ENCODE measurements at regions not wholly inside any gene's neighbourhood (a gene's known extent, or its start where the extent isn't known, plus 50 kb on each side); places are given as distances from the start of the nearest gene placed in this dataset.

DNA sequence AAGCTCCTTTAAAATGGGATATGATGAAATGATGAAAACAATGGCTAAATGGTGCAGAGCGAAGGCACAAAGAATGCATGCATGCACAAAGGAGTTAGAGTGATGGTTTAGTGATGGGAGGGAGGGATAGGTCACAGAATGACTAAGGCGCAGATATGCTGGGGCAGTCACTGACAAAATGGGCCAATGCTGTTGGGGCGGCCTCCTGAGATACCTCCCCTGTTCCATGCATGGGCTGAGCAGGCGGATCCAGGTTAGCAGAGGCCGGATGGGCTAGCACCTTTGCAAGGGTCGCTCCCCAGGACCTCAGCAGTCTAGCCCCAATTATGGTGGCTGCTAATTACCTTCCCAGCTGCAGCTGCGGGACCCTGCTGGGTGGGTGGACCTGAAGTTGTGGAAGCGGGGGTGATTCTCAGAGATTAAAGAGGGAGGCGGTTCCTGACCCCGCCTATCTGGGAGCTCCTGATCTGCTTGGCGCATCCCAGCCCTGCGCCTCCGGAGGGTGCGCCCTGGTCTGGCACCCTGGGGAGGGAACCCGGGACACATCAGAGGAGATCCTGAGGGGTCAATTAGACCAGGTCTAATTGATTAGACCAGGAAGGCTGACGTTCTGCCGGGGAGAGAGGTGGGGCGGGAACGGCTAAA, 175.0 kb downstream of the CYP26A1 start:
- H3K9ac ChIP-seq (ENCODE audit: low read length in 3 of 3), result no peak overlapping the region
- no peak for FAIRE-seq
- intact Hi-C loops (cut with DNase I), result no loop called here
- H3K27ac ChIP-seq (ENCODE audit: low read depth in 2 of 2, low read length in 2 of 2), result no peak overlapping the region
- TF ChIP-seq, protein P1, sequence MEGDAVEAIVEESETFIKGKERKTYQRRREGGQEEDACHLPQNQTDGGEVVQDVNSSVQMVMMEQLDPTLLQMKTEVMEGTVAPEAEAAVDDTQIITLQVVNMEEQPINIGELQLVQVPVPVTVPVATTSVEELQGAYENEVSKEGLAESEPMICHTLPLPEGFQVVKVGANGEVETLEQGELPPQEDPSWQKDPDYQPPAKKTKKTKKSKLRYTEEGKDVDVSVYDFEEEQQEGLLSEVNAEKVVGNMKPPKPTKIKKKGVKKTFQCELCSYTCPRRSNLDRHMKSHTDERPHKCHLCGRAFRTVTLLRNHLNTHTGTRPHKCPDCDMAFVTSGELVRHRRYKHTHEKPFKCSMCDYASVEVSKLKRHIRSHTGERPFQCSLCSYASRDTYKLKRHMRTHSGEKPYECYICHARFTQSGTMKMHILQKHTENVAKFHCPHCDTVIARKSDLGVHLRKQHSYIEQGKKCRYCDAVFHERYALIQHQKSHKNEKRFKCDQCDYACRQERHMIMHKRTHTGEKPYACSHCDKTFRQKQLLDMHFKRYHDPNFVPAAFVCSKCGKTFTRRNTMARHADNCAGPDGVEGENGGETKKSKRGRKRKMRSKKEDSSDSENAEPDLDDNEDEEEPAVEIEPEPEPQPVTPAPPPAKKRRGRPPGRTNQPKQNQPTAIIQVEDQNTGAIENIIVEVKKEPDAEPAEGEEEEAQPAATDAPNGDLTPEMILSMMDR (IDR thresholded peaks at IDR 0.05; ENCODE audit: borderline replicate concordance, extremely low read depth, insufficient read depth), result no peak
- no peak overlapping the region for H3K4me3 ChIP-seq (ENCODE audit: low read length in 3 of 3)
- DNase-seq, result no peak
- H3K9me3 ChIP-seq (ENCODE audit: control insufficient read depth in 2 of 3, insufficient read depth in 1 of 3, low read length in 3 of 3), result no peaks in the 10 kb centered on the region
- no peaks in the 10 kb centered on the region for H3K27me3 ChIP-seq (ENCODE audit: control insufficient read depth, insufficient read depth, low read length)
- no peaks in the 10 kb centered on the region for H3K36me3 ChIP-seq (ENCODE audit: control insufficient read depth in 2 of 3, insufficient read depth in 3 of 3, low read length in 3 of 3)
- no peaks in the 10 kb centered on the region for H3K4me1 ChIP-seq (ENCODE audit: control insufficient read depth in 2 of 3, insufficient read depth in 2 of 3, low read depth in 1 of 3, low read length in 3 of 3)

GRCh38 chr10:93250010-93250409, 176.3 kb downstream of the CYP26A1 start:
- DNase-seq (no peak), FAIRE-seq (no peak)
- no peak overlapping the region for H3K9ac ChIP-seq (ENCODE audit: low read length in 3 of 3)
- H3K36me3 ChIP-seq (ENCODE audit: control insufficient read depth in 2 of 3, insufficient read depth in 3 of 3, low read length in 3 of 3), result no peaks in the 10 kb centered on the region
- H3K9me3 ChIP-seq (ENCODE audit: control insufficient read depth in 2 of 3, insufficient read depth in 1 of 3, low read length in 3 of 3), result no peaks in the 10 kb centered on the region
- intact Hi-C loops (cut with DNase I), result no loop called here
- no peak overlapping the region for H3K4me3 ChIP-seq (ENCODE audit: low read length in 3 of 3)
- H3K4me1 ChIP-seq (ENCODE audit: control insufficient read depth in 2 of 3, insufficient read depth in 2 of 3, low read depth in 1 of 3, low read length in 3 of 3), result no peaks in the 10 kb centered on the region
- no peak overlapping the region for H3K27ac ChIP-seq (ENCODE audit: low read depth in 2 of 2, low read length in 2 of 2)
- TF ChIP-seq, protein P1 (IDR thresholded peaks at IDR 0.05; ENCODE audit: borderline replicate concordance, extremely low read depth, insufficient read depth), result no peak
- no peaks in the 10 kb centered on the region for H3K27me3 ChIP-seq (ENCODE audit: control insufficient read depth, insufficient read depth, low read length)

GRCh38 chr10:93254180-93254853, 180.6 kb downstream of the CYP26A1 start:
- no peak overlapping the region for H3K4me3 ChIP-seq (ENCODE audit: low read length in 3 of 3)
- no peaks in the 10 kb centered on the region for H3K4me1 ChIP-seq (ENCODE audit: control insufficient read depth in 2 of 3, insufficient read depth in 2 of 3, low read depth in 1 of 3, low read length in 3 of 3)
- no peak overlapping the region for H3K9ac ChIP-seq (ENCODE audit: low read length in 3 of 3)
- H3K9me3 ChIP-seq (ENCODE audit: control insufficient read depth in 2 of 3, insufficient read depth in 1 of 3, low read length in 3 of 3), result no peaks in the 10 kb centered on the region
- no peaks in the 10 kb centered on the region for H3K27me3 ChIP-seq (ENCODE audit: control insufficient read depth, insufficient read depth, low read length)
- H3K27ac ChIP-seq (ENCODE audit: low read depth in 2 of 2, low read length in 2 of 2), result no peak overlapping the region
- H3K36me3 ChIP-seq (ENCODE audit: control insufficient read depth in 2 of 3, insufficient read depth in 3 of 3, low read length in 3 of 3), result no peaks in the 10 kb centered on the region
- no peak for DNase-seq
- TF ChIP-seq, protein P1 (IDR thresholded peaks at IDR 0.05; ENCODE audit: borderline replicate concordance, extremely low read depth, insufficient read depth), result no peak
- intact Hi-C loops (cut with DNase I), result no loop called here
- no peak for FAIRE-seq

All from kidney (tissue), 13 donors.